H9 (cell line): ENCODE measurements at regions not wholly inside any gene's neighbourhood (a gene's known extent, or its start where the extent isn't known, plus 50 kb on each side); places are given as distances from the start of the nearest gene placed in this dataset.

Experiments
- DNase-seq: peaks from one replicate; pipeline ENCODE4 v3.0.0-alpha.2; 2017
- H2AFZ ChIP-seq: one replicate; pipeline ENCODE4 v1.6.1; 2013; ENCODE audit warnings: mild to moderate bottlenecking, low read length, control low read depth, moderate library complexity
- H2AK5ac ChIP-seq: 2 replicates; pipeline ENCODE4 v1.6.1; 2013; ENCODE audit warnings: low read length, control low read depth, mixed read lengths; ENCODE audit not compliant: insufficient read length
- H2BK120ac ChIP-seq: one replicate; pipeline ENCODE4 v1.6.1; 2013; ENCODE audit warnings: low read depth, mild to moderate bottlenecking, low read length, control low read depth, inconsistent platforms; ENCODE audit not compliant: poor library complexity, severe bottlenecking
- H2BK12ac ChIP-seq: 2 replicates; pipeline ENCODE4 v1.6.1; 2013; ENCODE audit warnings: low read length, control low read depth, mixed read lengths, low read depth; ENCODE audit not compliant: insufficient read length
- H2BK15ac ChIP-seq: 2 replicates; pipeline ENCODE4 v1.6.1; 2013; ENCODE audit warnings: low read depth, low read length, control low read depth
- H2BK20ac ChIP-seq: one replicate; pipeline ENCODE4 v1.6.1; 2013; ENCODE audit warnings: low read depth, mild to moderate bottlenecking, low read length, control low read depth, inconsistent platforms; ENCODE audit not compliant: poor library complexity, severe bottlenecking
- H2BK5ac ChIP-seq: 2 replicates; pipeline ENCODE4 v1.6.1; 2013; ENCODE audit warnings: low read length, control low read depth, mixed read lengths; ENCODE audit not compliant: insufficient read length
- H3K14ac ChIP-seq: 2 replicates; pipeline ENCODE4 v1.6.1; 2013; ENCODE audit warnings: low read length, control low read depth; ENCODE audit not compliant: insufficient read depth
- H3K18ac ChIP-seq: 2 replicates; pipeline ENCODE4 v1.6.1; 2013; ENCODE audit warnings: low read depth, mild to moderate bottlenecking, mixed read lengths, low read length, control low read depth; ENCODE audit not compliant: insufficient read length
- H3K23ac ChIP-seq: 2 replicates; pipeline ENCODE4 v1.6.1; 2013; ENCODE audit warnings: low read length, control low read depth, mixed read lengths, low read depth; ENCODE audit not compliant: insufficient read length
- H3K23me2 ChIP-seq: 2 replicates; pipeline ENCODE4 v1.6.1; 2013; ENCODE audit warnings: low read depth, mild to moderate bottlenecking, mixed read lengths, low read length, control low read depth; ENCODE audit not compliant: insufficient read length, poor library complexity, severe bottlenecking
- H3K27ac ChIP-seq: 2 replicates; pipeline ENCODE4 v1.5.1; 2013; ENCODE audit warnings: low read length, control low read depth, mixed read lengths, low read depth; ENCODE audit not compliant: insufficient read length
- H3K27me3 ChIP-seq: 2 replicates; pipeline ENCODE4 v1.6.1; 2013; ENCODE audit warnings: low read length, control low read depth, inconsistent platforms; ENCODE audit not compliant: insufficient read depth
- H3K4ac ChIP-seq: 2 replicates; pipeline ENCODE4 v1.6.1; 2013; ENCODE audit warnings: low read depth, mild to moderate bottlenecking, control low read depth, inconsistent platforms, low read length, moderate library complexity
- H3K4me1 ChIP-seq: 2 replicates; pipeline ENCODE4 v1.6.1; 2013; ENCODE audit warnings: low read length, control low read depth, inconsistent platforms; ENCODE audit not compliant: insufficient read depth
- H3K4me2 ChIP-seq: 2 replicates; pipeline ENCODE4 v1.6.1; 2013; ENCODE audit warnings: low read length, control low read depth, mixed read lengths; ENCODE audit not compliant: insufficient read length, insufficient read depth
- H3K56ac ChIP-seq: 2 replicates; pipeline ENCODE4 v1.6.1; 2013; ENCODE audit warnings: low read depth, mild to moderate bottlenecking, mixed read lengths, low read length, control low read depth; ENCODE audit not compliant: insufficient read length
- H3K79me1 ChIP-seq: 2 replicates; pipeline ENCODE4 v1.6.1; 2013; ENCODE audit warnings: low read depth, mild to moderate bottlenecking, moderate library complexity, low read length, control low read depth, inconsistent platforms; ENCODE audit not compliant: insufficient read depth, poor library complexity, severe bottlenecking
- H3K79me2 ChIP-seq: 2 replicates; pipeline ENCODE4 v1.6.1; 2013; ENCODE audit warnings: low read length, control low read depth, inconsistent platforms; ENCODE audit not compliant: insufficient read depth
- H3K9ac ChIP-seq: 2 replicates; pipeline ENCODE4 v1.6.1; 2013; ENCODE audit warnings: low read length, control low read depth, mixed read lengths; ENCODE audit not compliant: insufficient read length; ENCODE audit errors: extremely low read depth
- H3K9me3 ChIP-seq: one replicate; pipeline ENCODE4 v1.6.1; 2013; ENCODE audit warnings: low read depth, low read length, inconsistent platforms; ENCODE audit not compliant: control insufficient read depth
- H3T11ph ChIP-seq: one replicate; pipeline ENCODE4 v1.6.1; 2013; ENCODE audit warnings: mild to moderate bottlenecking, low read length, control low read depth, inconsistent platforms
- H4K20me1 ChIP-seq: one replicate; pipeline ENCODE4 v1.6.1; 2013; ENCODE audit not compliant: control insufficient read depth, insufficient read length, insufficient read depth
- H4K5ac ChIP-seq: 2 replicates; pipeline ENCODE4 v1.6.1; 2013; ENCODE audit warnings: low read depth, mild to moderate bottlenecking, mixed read lengths, low read length, control low read depth; ENCODE audit not compliant: insufficient read length
- H4K8ac ChIP-seq: replicated peaks from 2 replicates; pipeline ENCODE4 v1.6.1; 2013; ENCODE audit warnings: low read length, control low read depth, mixed read lengths, low read depth; ENCODE audit not compliant: insufficient read length
- H4K91ac ChIP-seq: 2 replicates; pipeline ENCODE4 v1.6.1; 2013; ENCODE audit warnings: low read depth, mild to moderate bottlenecking, moderate library complexity, mixed read lengths, low read length, control low read depth; ENCODE audit not compliant: insufficient read length
- H3K27ac Mint-ChIP-seq, 3 experiments: 2 replicates in 2 of 3; 3 replicates in 1 of 3; pipeline ENCODE4 v1.8.0; 2020 to 2021; ENCODE audit warnings: mixed read lengths in 3 of 3, mild to moderate bottlenecking in 1 of 3, moderate library complexity in 1 of 3
- H3K27me3 Mint-ChIP-seq: 2 replicates; pipeline ENCODE4 v1.8.0; 2021; ENCODE audit warnings: low read depth, mild to moderate bottlenecking, moderate library complexity, mixed read lengths
- H3K36me3 Mint-ChIP-seq, 3 experiments: 2 replicates in 2 of 3; 3 replicates in 1 of 3; pipeline ENCODE4 v1.8.0; 2020 to 2021; ENCODE audit warnings: low read depth in 3 of 3, mixed read lengths in 3 of 3; ENCODE audit not compliant: insufficient read depth in 1 of 3
- H3K4me1 Mint-ChIP-seq, 2 experiments: 2 replicates each; pipeline ENCODE4 v1.8.0; 2020; ENCODE audit warnings: mixed read lengths in 2 of 2
- H3K4me3 Mint-ChIP-seq, 2 experiments: 2 replicates in 1 of 2; 3 replicates in 1 of 2; pipeline ENCODE4 v1.8.0; 2020 to 2021; ENCODE audit warnings: mild to moderate bottlenecking in 2 of 2, mixed read lengths in 2 of 2, moderate library complexity in 1 of 2
- H3K9me3 Mint-ChIP-seq, 2 experiments: 2 replicates in 1 of 2; 3 replicates in 1 of 2; pipeline ENCODE4 v1.8.0; 2020; ENCODE audit warnings: mild to moderate bottlenecking in 2 of 2, mixed read lengths in 2 of 2, moderate library complexity in 1 of 2
- CTCF ChIP-seq: fragments of 200-600 bp; sonication (generic); conservative IDR thresholded peaks from 3 replicates; pipeline ENCODE4 v1.8.0; 2021; ENCODE audit warnings: antibody characterized with exemption, mild to moderate bottlenecking

GRCh38 chr16:72612718-72613117 lies 435.2 kb downstream of the ZFHX3 start:
- Histone ChIP-seq H3K56ac (no peak overlapping the region), H3K27me3 (no peaks in the 10 kb centered on the region), H2AK5ac (no peak overlapping the region), H2BK120ac (no peak overlapping the region), H3K79me1 (no peaks in the 10 kb centered on the region), H3K23me2 (no peaks in the 10 kb centered on the region), H2BK5ac (no peak overlapping the region), H4K8ac (no peak overlapping the region), H3K18ac (no peak overlapping the region), H2BK12ac (no peak overlapping the region), H4K91ac (no peak overlapping the region), H3K79me2 (no peaks in the 10 kb centered on the region), H3K14ac (no peak overlapping the region), H2BK20ac (no peak overlapping the region), H3T11ph (no peak overlapping the region), H3K9ac (no peak overlapping the region), H3K23ac (no peak overlapping the region), H3K4ac (no peak overlapping the region), H3K27ac (no peak overlapping the region), H2BK15ac (no peak overlapping the region), H4K5ac (no peak overlapping the region), H4K20me1 (no peaks in the 10 kb centered on the region), H2AFZ (no peak overlapping the region), H3K4me1 (no peaks in the 10 kb centered on the region; the same call in 1 of the 2 replicates), H3K9me3 (no peaks in the 10 kb centered on the region), H3K4me2 (no peak overlapping the region)
- H3K4me1 Mint-ChIP-seq: peaks cover 18% of the 10 kb centered on the region in 2 experiments
- no peak for DNase-seq
- no peak overlapping the region for H3K4me3 Mint-ChIP-seq
- H3K9me3 Mint-ChIP-seq: peaks cover 0 to 4% of the 10 kb centered on the region in 2 experiments; a peak in 3 of 5 replicates
- peaks cover 11 to 20% (median 14%) of the 10 kb centered on the region in 3 experiments for H3K36me3 Mint-ChIP-seq
- H3K27me3 Mint-ChIP-seq: no peaks in the 10 kb centered on the region
- H3K27ac Mint-ChIP-seq: no peak overlapping the region
- TF ChIP-seq CTCF: no peak
